Lower lobe of right lung (tissue), 2 donors: ENCODE measurements at regions not wholly inside any gene's neighbourhood (a gene's known extent, or its start where the extent isn't known, plus 50 kb on each side); places are given as distances from the start of the nearest gene placed in this dataset.

Experiments used
- ATAC-seq, 2 donors: fragments of 200-7000 bp; cut with Tn5 transposase; one replicate each; pipeline ENCODE4 v1.9.1; 2020 to 2022; ENCODE audit warnings: mild to moderate bottlenecking in 2 of 2, moderate library complexity in 2 of 2
- DNase-seq: peaks from one replicate; pipeline ENCODE4 v3.0.0-alpha.2; 2020
- H3K27ac ChIP-seq: fragments of 200-600 bp; one replicate; pipeline ENCODE4 v1.8.0; 2022
- H3K27me3 ChIP-seq: fragments of 200-600 bp; one replicate; pipeline ENCODE4 v1.8.0; 2022; ENCODE audit warnings: low read depth
- H3K36me3 ChIP-seq: fragments of 200-600 bp; one replicate; pipeline ENCODE4 v1.8.0; 2022; ENCODE audit warnings: mild to moderate bottlenecking
- H3K4me1 ChIP-seq: fragments of 200-600 bp; one replicate; pipeline ENCODE4 v1.8.0; 2022
- H3K4me3 ChIP-seq: fragments of 200-600 bp; one replicate; pipeline ENCODE4 v1.8.0; 2022; ENCODE audit warnings: mild to moderate bottlenecking
- H3K9me3 ChIP-seq: fragments of 200-600 bp; one replicate; pipeline ENCODE4 v1.8.0; 2022
- CTCF ChIP-seq: fragments of 200-600 bp; IDR thresholded peaks from one replicate; pipeline ENCODE4 v1.8.0; 2022; ENCODE audit warnings: antibody characterized with exemption, mild to moderate bottlenecking
- intact Hi-C: fragments of 100-400 bp; cut with DNase I; formaldehyde crosslinking; loops from one replicate; pipeline ENCODE4 v1.11.0; 2022
- donor health status: DM: no; HTN: yes; CAD: no; lungs with severe emphysema.

GRCh38 chr4:126455865-126456264 lies 1141.1 kb downstream of the FAT4 start:
- intact Hi-C loops, result no loop called here
- ATAC-seq (no peak), DNase-seq (no peak)
- no peaks in the 10 kb centered on the region for H3K36me3 ChIP-seq
- no peaks in the 10 kb centered on the region for H3K4me1 ChIP-seq
- TF ChIP-seq CTCF, result no peak
- no peaks in the 10 kb centered on the region for H3K9me3 ChIP-seq
- no peaks in the 10 kb centered on the region for H3K27me3 ChIP-seq
- H3K27ac ChIP-seq, result no peak overlapping the region
- H3K4me3 ChIP-seq, result no peak overlapping the region

- DNase-seq (no peak), ATAC-seq (no peak)
- Histone ChIP-seq H3K27ac (no peak overlapping the region), H3K4me3 (no peak overlapping the region), H3K9me3 (no peaks in the 10 kb centered on the region), H3K36me3 (no peaks in the 10 kb centered on the region), H3K4me1 (no peaks in the 10 kb centered on the region), H3K27me3 (no peaks in the 10 kb centered on the region)
- no peak for TF ChIP-seq CTCF
- intact Hi-C loops, result no loop called here
Measured at GRCh38 chr4:126458993-126459392, 1144.2 kb downstream of the FAT4 start.

GRCh38 chr4:126465341-126465740 lies 1150.6 kb downstream of the FAT4 start:
- Histone ChIP-seq H3K4me1 (no peaks in the 10 kb centered on the region), H3K27me3 (no peaks in the 10 kb centered on the region), H3K27ac (no peak overlapping the region), H3K4me3 (no peak overlapping the region), H3K36me3 (no peaks in the 10 kb centered on the region), H3K9me3 (peaks cover 4% of the 10 kb centered on the region)
- intact Hi-C loops, result no loop called here
- TF ChIP-seq CTCF, result no peak
- DNase-seq, result no peak
- ATAC-seq, result no peak

- Histone ChIP-seq H3K4me3 (no peak overlapping the region), H3K27ac (no peak overlapping the region), H3K36me3 (no peaks in the 10 kb centered on the region), H3K27me3 (no peaks in the 10 kb centered on the region), H3K9me3 (peaks cover 4% of the 10 kb centered on the region), H3K4me1 (no peaks in the 10 kb centered on the region)
- intact Hi-C loops, result no loop called here
- no peak for TF ChIP-seq CTCF
- ATAC-seq (no peak), DNase-seq (no peak)
Measured at GRCh38 chr4:126466848-126467247, 1152.1 kb downstream of the FAT4 start.

GRCh38 chr4:126468144-126468543 lies 1153.4 kb downstream of the FAT4 start:
- intact Hi-C loops, result no loop called here
- no peak for ATAC-seq
- Histone ChIP-seq H3K27me3 (no peaks in the 10 kb centered on the region), H3K27ac (no peak overlapping the region), H3K9me3 (peaks cover 4% of the 10 kb centered on the region), H3K4me1 (no peaks in the 10 kb centered on the region), H3K36me3 (no peaks in the 10 kb centered on the region), H3K4me3 (no peak overlapping the region)
- TF ChIP-seq CTCF, result no peak
- DNase-seq, result no peak

GRCh38 chr4:126470862-126471261 lies 1156.1 kb downstream of the FAT4 start:
- Histone ChIP-seq H3K9me3 (peaks cover 4% of the 10 kb centered on the region), H3K27ac (no peak overlapping the region), H3K4me3 (no peak overlapping the region), H3K27me3 (no peaks in the 10 kb centered on the region), H3K4me1 (no peaks in the 10 kb centered on the region), H3K36me3 (no peaks in the 10 kb centered on the region)
- DNase-seq (no peak), ATAC-seq (no peak)
- TF ChIP-seq CTCF, result no peak
- intact Hi-C loops, result no loop called here
